ENCODE measurements at regions not wholly inside any gene's neighbourhood (a gene's known extent, or its start where the extent isn't known, plus 50 kb on each side); places are given as distances from the start of the nearest gene placed in this dataset.

DNA sequence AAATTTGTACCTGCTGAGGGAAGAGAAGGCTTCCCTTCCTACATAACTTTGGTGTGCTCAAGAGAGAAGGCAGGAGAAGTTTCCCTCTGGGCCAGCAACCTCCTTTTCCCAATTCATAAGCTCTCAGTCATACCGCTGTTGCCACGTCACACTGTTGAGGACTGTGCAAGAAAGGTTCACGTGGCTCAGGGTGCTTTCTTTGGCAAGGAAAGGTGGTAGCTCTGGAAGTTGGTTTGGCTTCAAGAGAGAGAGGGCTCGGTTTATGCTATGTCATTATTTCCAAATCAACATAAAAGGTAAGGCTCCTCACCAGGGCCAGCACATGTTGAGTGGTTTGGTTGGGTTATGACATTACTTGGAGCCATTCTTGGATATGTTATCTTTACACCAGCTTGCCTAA, 77.3 kb downstream of the TNFSF18 start (continued):
- TF ChIP-seq, protein P1, sequence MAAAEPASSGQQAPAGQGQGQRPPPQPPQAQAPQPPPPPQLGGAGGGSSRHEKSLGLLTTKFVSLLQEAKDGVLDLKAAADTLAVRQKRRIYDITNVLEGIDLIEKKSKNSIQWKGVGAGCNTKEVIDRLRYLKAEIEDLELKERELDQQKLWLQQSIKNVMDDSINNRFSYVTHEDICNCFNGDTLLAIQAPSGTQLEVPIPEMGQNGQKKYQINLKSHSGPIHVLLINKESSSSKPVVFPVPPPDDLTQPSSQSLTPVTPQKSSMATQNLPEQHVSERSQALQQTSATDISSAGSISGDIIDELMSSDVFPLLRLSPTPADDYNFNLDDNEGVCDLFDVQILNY (CRISPR knock-in tag; IDR thresholded peaks at IDR 0.05), result no peak
- TF ChIP-seq ATF1 (CRISPR knock-in tag; IDR thresholded peaks at IDR 0.05) (no peak), ERG (CRISPR knock-in tag; IDR thresholded peaks at IDR 0.05) (no peak)

GRCh38 chr1:172976222-172977041, 74.3 kb downstream of the TNFSF18 start:
- H3K4me3 Mint-ChIP-seq, result no peak overlapping the region
- peaks cover 4% of the 10 kb centered on the region for H3K4me1 Mint-ChIP-seq
- ATAC-seq (no peak), DNase-seq (ENCODE audit: low spot score) (no peak)
- CTCF ChIA-PET, result interaction anchor here (0.7 kb wide), 1 partner anchor 29 kb away, joined by 3 read pairs; no protein-coding TSS in a partner anchor
- TF ChIP-seq TEAD4 (CRISPR knock-in tag; IDR thresholded peaks at IDR 0.05), result no peak
- peak; percentile 87 for TF ChIP-seq GABPB1 (CRISPR knock-in tag; IDR thresholded peaks at IDR 0.05)
- no peaks in the 10 kb centered on the region for H3K9me3 Mint-ChIP-seq
- no peaks in the 10 kb centered on the region for H3K27me3 Mint-ChIP-seq (ENCODE audit: low read depth)
- no peak overlapping the region for H3K27ac Mint-ChIP-seq
- H3K36me3 Mint-ChIP-seq, result no peaks in the 10 kb centered on the region
- POLR2A ChIA-PET, result no interaction called here

DNA sequence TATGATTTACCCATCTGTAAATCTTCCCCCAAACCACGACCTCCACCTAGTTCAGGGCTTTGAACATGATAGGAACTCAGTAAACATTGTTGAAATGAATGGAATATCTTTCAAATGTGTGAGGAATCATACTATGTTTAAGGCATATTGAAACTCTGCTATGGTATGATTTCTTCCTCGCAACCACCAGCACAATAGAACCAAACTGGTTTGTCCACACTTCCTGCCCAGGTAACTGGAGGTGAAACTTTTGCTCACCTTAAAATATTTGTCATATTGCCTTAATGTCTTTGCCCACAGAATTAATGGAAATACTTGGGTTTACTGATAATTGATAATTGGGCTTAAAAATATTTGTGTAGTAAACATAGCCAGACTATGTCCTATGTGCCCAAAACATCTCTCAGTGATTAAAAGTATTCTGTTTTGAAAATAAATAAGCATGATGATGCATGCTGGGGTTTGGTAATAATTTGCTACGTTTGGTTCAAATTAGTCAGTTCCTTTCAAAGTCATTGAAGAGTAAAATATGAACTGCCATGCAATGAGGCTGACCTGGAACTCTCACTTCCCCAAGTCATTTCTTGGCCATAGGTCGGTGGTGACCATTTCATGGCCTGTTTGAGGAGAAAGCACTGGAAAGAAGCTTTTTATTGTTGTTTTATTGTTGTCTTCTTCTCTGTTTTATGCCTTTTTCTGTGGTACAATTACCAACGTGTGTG, 73.3 kb downstream of the TNFSF18 start:
- CTCF ChIA-PET, result no interaction called here
- POLR2A ChIA-PET, result no interaction called here
- Mint-ChIP-seq H3K4me3 (no peak overlapping the region), H3K27ac (no peak overlapping the region), H3K4me1 (peaks cover 4% of the 10 kb centered on the region), H3K36me3 (peaks cover under 1% of the 10 kb centered on the region; the same call in 1 of the 2 replicates), H3K9me3 (no peaks in the 10 kb centered on the region), H3K27me3 (ENCODE audit: low read depth) (no peaks in the 10 kb centered on the region)
- no peak for TF ChIP-seq IRF2 (CRISPR knock-in tag; IDR thresholded peaks at IDR 0.05; ENCODE audit: borderline replicate concordance, low read depth)
- TF ChIP-seq GTF2I (CRISPR knock-in tag; conservative IDR thresholded peaks at IDR 0.05), result no peak
- TF ChIP-seq KAT7 (CRISPR knock-in tag; IDR thresholded peaks at IDR 0.05; ENCODE audit: borderline replicate concordance), result no peak
- no peak for TF ChIP-seq SOX15 (CRISPR knock-in tag; IDR thresholded peaks at IDR 0.05)
- TF ChIP-seq, protein P2, sequence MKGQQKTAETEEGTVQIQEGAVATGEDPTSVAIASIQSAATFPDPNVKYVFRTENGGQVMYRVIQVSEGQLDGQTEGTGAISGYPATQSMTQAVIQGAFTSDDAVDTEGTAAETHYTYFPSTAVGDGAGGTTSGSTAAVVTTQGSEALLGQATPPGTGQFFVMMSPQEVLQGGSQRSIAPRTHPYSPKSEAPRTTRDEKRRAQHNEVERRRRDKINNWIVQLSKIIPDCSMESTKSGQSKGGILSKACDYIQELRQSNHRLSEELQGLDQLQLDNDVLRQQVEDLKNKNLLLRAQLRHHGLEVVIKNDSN (CRISPR knock-in tag; IDR thresholded peaks at IDR 0.05), result no peak
- no peak for TF ChIP-seq ETV6 (CRISPR knock-in tag; IDR thresholded peaks at IDR 0.05)
- TF ChIP-seq CREB1 (CRISPR knock-in tag; IDR thresholded peaks at IDR 0.05), result no peak
- TF ChIP-seq, protein P3, sequence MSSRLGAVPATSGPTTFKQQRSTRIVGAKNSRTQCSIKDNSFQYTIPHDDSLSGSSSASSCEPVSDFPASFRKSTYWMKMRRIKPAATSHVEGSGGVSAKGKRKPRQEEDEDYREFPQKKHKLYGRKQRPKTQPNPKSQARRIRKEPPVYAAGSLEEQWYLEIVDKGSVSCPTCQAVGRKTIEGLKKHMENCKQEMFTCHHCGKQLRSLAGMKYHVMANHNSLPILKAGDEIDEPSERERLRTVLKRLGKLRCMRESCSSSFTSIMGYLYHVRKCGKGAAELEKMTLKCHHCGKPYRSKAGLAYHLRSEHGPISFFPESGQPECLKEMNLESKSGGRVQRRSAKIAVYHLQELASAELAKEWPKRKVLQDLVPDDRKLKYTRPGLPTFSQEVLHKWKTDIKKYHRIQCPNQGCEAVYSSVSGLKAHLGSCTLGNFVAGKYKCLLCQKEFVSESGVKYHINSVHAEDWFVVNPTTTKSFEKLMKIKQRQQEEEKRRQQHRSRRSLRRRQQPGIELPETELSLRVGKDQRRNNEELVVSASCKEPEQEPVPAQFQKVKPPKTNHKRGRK (CRISPR knock-in tag; IDR thresholded peaks at IDR 0.05; ENCODE audit: borderline replicate concordance), result no peak
- no peak for TF ChIP-seq ZSCAN18 (CRISPR knock-in tag; IDR thresholded peaks at IDR 0.05)
- TF ChIP-seq CREM (CRISPR knock-in tag; IDR thresholded peaks at IDR 0.05), result no peak
- no peak for TF ChIP-seq ZNF232 (CRISPR knock-in tag; IDR thresholded peaks at IDR 0.05)
- TF ChIP-seq, protein P4, sequence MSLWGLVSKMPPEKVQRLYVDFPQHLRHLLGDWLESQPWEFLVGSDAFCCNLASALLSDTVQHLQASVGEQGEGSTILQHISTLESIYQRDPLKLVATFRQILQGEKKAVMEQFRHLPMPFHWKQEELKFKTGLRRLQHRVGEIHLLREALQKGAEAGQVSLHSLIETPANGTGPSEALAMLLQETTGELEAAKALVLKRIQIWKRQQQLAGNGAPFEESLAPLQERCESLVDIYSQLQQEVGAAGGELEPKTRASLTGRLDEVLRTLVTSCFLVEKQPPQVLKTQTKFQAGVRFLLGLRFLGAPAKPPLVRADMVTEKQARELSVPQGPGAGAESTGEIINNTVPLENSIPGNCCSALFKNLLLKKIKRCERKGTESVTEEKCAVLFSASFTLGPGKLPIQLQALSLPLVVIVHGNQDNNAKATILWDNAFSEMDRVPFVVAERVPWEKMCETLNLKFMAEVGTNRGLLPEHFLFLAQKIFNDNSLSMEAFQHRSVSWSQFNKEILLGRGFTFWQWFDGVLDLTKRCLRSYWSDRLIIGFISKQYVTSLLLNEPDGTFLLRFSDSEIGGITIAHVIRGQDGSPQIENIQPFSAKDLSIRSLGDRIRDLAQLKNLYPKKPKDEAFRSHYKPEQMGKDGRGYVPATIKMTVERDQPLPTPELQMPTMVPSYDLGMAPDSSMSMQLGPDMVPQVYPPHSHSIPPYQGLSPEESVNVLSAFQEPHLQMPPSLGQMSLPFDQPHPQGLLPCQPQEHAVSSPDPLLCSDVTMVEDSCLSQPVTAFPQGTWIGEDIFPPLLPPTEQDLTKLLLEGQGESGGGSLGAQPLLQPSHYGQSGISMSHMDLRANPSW (CRISPR knock-in tag; conservative IDR thresholded peaks at IDR 0.05; ENCODE audit: low read depth), result no peak
- ATAC-seq (no peak), DNase-seq (ENCODE audit: low spot score) (no peak)
